Stimulated activated CD4-positive, alpha-beta T cell treated with anti-CD3 and anti-CD28 coated beads, Interleukin-12 subunit alpha, Interleukin-12 subunit beta, amount 100 ng/mL, for 48 hours (primary cell): ENCODE measurements at regions not wholly inside any gene's neighbourhood (a gene's known extent, or its start where the extent isn't known, plus 50 kb on each side); places are given as distances from the start of the nearest gene placed in this dataset.

Experiments used
- DNase-seq, 3 donors: peaks; one replicate each; pipeline ENCODE4 v3.0.0-alpha.2; 2020; ENCODE audit warnings: low read depth in 2 of 3, low spot score in 1 of 3

- no peak for DNase-seq
These were observed 86.4 kb downstream of the MICALL2 start for GRCh38 chr7:1372671-1373379.

- DNase-seq: no peak
These were observed 82.0 kb downstream of the MICALL2 start for GRCh38 chr7:1377111-1377909.

GRCh38 chr7:1378610-1379601 is 80.4 kb downstream of the MICALL2 start:
- DNase-seq: no peak

GRCh38 chr7:1380231-1380815 is 78.9 kb downstream of the MICALL2 start:
- DNase-seq: no peak

- DNase-seq: no peak
These were observed 78.3 kb downstream of the MICALL2 start for GRCh38 chr7:1380821-1381580.

GRCh38 chr7:1382553-1383397 is 76.5 kb downstream of the MICALL2 start:
- no peak for DNase-seq

- DNase-seq: no peak
These were observed 75.7 kb downstream of the MICALL2 start for GRCh38 chr7:1383398-1384112.

GRCh38 chr7:1384113-1384415 is 75.2 kb downstream of the MICALL2 start:
- no peak for DNase-seq
